HG02938 (cell line): ENCODE measurements at regions not wholly inside any gene's neighbourhood (a gene's known extent, or its start where the extent isn't known, plus 50 kb on each side); places are given as distances from the start of the nearest gene placed in this dataset.
"Not testable (repeated sequence)": the region's sequence is repeated elsewhere in the genome, so short reads cannot be mapped to it uniquely, and the experiment has no call there.

Source experiments
- ATAC-seq: cut with Tn5 transposase; IDR thresholded peaks from one replicate; pipeline ENCODE4 v1.9.1; 2021; ENCODE audit warnings: mild to moderate bottlenecking, moderate library complexity; ENCODE audit not compliant: unreplicated experiment

- ATAC-seq = no peak
Measured at GRCh38 chr16:51237861-51238378, 86.8 kb upstream of the SALL1 start.

GRCh38 chr16:51237207-51237606 lies 86.1 kb upstream of the SALL1 start:
- no peak for ATAC-seq

DNA sequence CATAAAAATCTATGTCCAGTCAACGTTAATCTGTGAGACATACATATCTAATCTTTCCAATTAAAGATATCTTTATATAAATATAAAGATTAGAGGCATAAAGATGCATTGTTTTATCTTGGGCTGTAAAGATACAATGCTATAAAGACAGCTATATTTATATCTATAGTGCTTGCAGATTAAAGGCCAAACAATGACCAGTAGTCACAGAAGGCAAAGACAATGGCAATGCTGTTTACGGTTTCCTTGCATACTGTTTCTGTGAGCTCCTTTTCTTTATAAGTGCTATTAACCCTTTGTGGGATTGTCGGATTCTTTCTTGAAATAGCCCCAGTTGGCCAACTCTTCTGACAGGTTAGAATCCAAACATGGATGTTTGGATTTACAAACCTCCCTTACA lies 85.5 kb upstream of the SALL1 start:
- no peak for ATAC-seq

DNA sequence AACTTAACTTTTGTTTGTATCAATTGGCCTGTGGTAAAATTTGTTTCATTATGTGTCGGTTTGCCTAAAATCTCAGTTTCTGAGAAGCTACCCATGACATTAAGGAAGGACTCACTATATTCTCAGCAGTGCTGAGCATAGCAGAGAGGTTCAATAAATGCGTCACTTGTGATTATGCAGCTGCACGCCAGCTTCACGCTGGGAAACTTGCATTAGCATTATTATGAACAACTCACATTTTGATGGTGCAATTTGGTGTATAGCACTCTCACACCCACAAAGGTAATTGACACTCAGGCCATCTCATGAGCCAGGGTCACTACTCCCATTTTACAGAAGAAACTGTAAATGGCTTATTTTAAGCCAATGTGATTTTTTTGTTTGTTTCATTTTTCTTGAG lies 80.6 kb upstream of the SALL1 start:
- ATAC-seq = no peak

DNA sequence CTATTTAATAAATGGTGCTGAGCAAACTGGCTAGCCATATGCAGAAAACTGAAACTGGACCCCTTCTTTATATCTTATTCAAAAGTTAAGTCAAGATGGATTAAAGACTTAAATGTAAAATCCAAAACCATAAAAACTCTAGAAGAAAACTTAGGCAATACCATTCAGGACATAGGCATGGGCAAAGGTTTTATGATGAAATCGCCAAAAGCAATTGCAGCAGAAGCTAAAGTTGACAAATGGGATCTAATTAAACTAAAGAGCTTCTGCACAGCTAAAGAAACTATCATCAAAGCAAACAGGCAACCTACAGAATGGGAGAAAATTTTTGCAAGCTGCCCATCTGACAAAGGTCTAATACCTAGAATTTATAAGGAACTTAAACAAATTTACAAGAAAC lies 79.0 kb upstream of the SALL1 start:
- ATAC-seq = not testable (repeated sequence)

DNA sequence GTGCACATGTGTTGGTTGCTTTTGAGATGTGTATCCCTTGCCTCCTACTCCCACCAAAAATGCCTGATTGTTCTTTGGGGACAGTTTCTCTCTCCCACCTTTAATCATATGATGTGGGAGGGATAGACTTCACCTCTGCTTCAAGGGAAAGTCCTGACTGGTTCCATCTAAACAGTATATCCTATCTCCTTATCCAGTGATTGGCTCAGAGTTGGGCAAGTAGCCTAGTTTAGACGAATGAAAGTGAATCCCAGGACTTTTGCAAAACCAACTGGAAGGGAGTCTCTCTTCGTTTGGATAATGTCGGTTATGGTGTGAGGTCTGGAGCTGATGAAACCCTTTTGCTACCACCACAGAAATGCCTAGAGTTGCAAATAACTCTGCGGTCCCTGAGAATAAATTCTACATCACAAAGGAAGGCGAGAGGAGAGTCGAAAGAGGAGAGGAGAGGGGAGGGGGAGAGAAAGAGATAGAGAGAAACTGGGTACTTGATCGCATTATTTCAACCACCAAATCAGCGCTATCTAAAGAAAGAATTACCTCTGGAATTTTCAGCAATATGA lies 77.1 kb upstream of the SALL1 start:
- ATAC-seq = no peak

DNA sequence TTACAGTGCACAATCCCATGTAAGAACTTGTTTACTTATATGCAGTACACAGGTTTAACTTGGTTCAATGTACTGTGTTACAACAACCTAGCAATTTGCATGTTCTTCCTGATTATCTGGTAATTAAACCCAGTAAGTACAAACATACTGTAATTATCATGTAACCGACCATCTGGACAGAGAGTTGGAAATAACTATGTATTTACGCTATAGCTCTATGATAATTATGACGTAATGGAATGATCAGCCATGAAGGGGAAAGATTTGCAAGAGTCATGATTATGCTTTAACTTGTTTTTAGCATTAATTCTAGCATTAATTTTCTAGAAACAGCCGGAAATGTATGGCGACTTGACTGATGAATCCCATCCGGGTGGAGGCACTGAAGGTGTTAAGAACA lies 74.8 kb upstream of the SALL1 start:
- no peak for ATAC-seq

DNA sequence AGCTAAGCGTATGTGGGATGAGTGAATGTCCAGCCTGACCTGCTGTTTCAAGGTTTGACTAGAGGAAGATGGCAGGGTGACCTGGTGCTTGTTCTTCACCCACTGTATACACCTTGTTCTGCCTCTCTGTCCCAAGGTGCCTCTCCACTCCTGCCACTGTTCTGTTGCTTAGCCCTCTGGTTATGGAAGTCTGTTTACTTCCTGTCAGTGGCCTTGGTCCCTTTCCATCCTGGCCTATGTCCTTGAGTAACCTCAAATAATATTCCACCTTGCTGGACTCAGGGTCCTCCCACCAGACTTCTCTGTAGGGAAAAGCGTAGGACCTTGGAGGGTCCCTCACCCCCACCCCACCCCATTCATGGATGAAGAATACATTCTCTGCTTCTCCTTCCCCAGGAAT lies 73.2 kb upstream of the SALL1 start:
- ATAC-seq = no peak

- no peak for ATAC-seq
Measured at GRCh38 chr16:51222016-51222415, 70.9 kb upstream of the SALL1 start.

DNA sequence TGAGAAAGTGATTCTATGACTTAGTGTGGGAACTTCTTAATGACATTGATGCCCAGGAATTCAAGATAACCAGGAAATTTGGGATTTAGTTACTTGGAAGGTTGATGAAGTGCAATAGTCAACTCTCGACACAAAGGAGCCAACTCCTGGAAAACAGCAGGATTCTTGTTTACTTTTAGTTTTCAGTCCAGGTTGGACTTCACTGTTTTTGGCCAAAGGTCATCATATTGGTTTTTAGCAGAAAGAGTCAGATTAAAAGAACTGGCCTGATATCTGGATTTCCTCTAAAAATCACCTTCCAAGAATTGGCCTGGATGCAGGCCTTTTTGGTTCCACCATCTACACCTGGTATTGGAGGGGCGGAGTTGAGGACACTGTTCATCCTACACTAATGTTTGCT lies 60.1 kb upstream of the SALL1 start:
- no peak for ATAC-seq

DNA sequence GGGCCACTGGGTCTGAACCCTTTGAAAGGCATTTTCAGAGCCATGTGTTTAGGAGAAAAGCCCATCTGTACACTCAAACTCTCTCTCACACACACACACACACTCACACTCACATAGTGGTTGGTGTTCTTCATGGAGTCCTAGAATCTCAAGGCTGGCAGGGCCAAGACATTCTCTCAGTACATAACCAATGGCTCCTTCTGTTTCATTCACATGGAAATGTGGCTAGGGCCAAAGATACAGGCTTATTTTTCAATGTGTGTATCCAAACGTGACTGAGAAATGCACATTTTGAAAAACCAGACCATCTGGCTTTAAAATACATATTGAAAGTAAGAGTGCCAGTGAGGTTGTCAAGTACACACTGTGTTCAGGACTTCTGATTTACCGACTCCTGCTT lies 59.0 kb upstream of the SALL1 start:
- no peak for ATAC-seq

GRCh38 chr16:51201604-51202003 lies 50.5 kb upstream of the SALL1 start:
- no peak for ATAC-seq
